ENCODE measurements at regions not wholly inside any gene's neighbourhood (a gene's known extent, or its start where the extent isn't known, plus 50 kb on each side); places are given as distances from the start of the nearest gene placed in this dataset.

DNA sequence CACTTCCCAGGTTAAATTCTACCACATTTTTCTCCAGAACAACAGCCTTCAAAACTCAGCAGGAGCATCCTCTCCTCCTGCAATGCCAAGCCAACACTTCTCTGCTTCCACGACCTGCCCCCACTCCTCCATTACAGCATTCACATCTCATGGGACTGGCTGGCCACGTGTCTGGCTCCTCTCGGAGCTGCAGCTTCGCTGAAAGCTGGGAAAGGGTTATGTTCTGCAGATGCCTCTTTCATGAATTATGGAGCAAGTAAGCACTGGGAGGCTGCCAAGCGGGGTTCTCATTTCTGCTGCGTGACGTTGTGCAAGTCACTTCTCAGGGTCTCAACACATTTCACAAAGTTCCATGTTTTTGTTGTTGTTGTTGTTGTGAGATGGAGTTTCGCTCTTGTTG lies 142.2 kb upstream of the RFLNA start:
- TF ChIP-seq, protein P1, sequence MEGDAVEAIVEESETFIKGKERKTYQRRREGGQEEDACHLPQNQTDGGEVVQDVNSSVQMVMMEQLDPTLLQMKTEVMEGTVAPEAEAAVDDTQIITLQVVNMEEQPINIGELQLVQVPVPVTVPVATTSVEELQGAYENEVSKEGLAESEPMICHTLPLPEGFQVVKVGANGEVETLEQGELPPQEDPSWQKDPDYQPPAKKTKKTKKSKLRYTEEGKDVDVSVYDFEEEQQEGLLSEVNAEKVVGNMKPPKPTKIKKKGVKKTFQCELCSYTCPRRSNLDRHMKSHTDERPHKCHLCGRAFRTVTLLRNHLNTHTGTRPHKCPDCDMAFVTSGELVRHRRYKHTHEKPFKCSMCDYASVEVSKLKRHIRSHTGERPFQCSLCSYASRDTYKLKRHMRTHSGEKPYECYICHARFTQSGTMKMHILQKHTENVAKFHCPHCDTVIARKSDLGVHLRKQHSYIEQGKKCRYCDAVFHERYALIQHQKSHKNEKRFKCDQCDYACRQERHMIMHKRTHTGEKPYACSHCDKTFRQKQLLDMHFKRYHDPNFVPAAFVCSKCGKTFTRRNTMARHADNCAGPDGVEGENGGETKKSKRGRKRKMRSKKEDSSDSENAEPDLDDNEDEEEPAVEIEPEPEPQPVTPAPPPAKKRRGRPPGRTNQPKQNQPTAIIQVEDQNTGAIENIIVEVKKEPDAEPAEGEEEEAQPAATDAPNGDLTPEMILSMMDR (IDR thresholded peaks at IDR 0.05) = no peak
- TF ChIP-seq POLR2A (IDR thresholded peaks at IDR 0.05) (no peak), EP300 (IDR thresholded peaks at IDR 0.05) (no peak)

Measured in tibial nerve (tissue), 4 donors.